ENCODE measurements at regions not wholly inside any gene's neighbourhood (a gene's known extent, or its start where the extent isn't known, plus 50 kb on each side); places are given as distances from the start of the nearest gene placed in this dataset.

DNA sequence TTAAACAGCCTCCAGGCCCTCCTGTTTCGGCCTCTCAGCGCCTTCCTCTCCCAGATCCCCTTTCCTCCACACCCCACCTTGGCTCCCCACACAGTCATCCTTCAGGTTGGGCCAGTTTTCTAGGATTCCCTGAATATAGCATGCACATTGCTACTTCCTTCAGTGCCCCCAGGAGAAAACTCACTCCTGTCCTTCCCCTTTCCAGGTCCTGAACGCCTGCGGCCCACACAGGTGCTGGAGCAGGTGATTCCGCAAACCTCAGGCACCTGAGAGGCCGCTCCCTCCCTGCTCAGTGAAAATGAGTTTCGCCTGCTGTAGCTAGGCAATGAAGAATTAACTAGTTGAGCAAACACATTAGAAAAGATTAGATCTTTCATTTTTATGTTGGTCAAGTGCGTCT lies 185.0 kb downstream of the MED10 start:
- DNase-seq, result no peak

DNA sequence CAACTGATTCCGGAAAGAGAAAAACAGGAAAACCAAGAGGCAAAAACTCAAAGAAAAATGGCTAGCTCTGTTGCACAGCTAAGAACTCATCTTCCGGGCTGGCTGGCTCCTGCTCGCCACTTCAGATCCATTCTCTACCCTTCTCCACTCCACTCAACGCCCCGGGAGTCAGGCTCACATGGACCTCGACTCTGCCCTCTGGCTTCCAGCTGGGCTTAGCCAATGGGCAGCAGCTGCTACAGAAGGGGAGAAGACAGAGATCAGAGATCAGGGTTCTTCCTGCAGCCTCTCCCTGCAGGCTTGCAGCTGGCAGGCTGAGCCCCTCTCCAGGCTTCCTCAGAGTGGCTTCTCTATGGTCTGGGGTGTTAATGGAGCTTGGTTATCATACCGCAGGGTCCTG lies 187.5 kb downstream of the MED10 start:
- no peak for DNase-seq

DNA sequence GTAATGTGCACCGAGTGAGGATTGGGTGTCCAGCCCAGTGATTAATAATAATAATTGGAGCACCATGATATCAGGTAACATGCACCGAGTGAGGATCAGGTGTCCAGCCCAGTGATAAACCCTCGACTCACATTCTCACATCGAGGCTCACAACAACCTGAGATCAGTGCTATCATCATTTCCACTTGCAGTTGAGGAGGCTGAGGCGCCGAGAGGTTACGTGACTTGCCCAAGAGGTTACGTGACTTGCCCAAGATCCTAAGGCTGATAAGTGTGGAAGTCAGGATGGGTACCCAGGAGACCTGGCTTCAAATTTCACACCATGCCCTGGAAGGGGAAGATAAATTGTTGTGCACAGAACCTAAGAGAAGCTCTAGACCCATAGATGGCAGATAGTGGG lies 189.4 kb downstream of the MED10 start:
- DNase-seq, result no peak

DNA sequence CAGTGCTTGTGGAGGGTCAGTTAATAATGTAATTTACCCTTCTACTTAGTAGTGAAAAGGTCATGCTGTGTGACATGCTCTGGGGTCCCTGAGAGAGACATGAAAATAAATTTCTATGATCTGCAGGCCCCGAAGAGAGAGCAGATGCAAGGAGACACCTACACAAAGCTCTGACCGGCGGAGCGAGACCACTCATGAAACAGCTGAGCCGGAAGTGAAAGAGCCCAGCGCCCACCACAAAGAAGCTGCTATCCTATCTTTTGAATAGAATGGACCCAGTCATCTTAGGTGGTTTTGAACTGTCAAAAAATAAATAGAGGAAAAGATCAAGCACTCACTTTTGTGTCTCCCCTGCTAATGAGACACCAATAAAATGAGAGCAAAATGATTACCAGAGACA lies 190.0 kb downstream of the MED10 start:
- no peak for DNase-seq

DNA sequence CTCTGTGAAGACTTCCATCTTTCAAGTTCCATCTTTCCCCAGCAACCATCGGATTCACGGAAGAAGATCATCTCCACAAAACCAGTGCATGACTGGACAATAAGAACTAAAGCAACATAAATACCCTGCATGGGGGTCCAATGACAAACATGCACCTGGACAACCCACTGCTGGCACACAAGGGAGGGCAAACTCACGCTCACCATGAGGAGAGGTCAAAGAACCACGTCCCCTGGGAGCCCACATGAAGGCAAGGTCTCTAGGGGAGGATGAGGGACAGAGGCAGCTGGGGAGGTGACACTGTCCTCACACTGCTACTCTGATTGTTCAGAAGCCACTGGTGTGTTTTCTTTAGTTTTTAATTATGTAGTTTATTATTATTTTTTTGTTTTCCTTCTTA lies 190.8 kb downstream of the MED10 start:
- no peak for DNase-seq

DNA sequence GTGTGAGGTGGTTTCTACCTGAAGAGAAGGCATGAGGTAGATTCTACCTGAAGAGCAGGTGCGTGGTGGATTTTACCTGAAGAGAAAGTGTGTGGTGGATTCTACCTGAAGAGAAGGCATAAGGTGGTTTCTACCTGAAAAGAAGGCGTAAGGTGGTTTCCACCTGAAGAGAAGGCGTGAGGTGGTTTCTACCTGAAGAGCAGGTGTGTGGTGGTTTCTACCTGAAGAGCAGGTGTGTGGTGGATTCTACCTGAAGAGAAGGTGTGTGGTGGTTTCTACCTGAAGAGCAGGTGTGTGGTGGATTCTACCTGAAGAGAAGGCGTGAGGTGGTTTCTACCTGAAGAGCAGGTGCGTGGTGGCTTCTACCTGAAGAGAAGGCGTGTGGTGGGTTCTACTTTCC lies 192.8 kb downstream of the MED10 start:
- DNase-seq, result no peak

DNA sequence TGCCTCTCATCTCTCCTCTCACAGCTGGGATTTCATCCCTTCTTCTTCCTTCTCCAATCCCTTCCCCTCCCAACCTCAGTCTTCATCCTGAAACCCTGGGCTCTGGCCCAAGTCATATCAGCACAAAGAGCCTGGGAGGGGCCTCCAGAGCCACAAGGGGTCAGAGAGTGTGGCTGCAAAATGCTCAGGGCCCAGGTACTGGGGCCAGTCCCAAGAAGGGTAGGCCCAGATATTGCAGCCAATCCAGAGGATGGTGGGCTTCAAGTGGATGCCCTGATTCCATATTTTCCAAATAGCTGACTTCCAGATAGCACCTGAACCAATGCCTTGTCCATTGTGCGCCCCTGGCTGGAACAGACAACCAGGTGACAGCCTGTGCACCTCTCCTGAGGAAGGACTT lies 193.9 kb downstream of the MED10 start:
- no peak for DNase-seq

DNA sequence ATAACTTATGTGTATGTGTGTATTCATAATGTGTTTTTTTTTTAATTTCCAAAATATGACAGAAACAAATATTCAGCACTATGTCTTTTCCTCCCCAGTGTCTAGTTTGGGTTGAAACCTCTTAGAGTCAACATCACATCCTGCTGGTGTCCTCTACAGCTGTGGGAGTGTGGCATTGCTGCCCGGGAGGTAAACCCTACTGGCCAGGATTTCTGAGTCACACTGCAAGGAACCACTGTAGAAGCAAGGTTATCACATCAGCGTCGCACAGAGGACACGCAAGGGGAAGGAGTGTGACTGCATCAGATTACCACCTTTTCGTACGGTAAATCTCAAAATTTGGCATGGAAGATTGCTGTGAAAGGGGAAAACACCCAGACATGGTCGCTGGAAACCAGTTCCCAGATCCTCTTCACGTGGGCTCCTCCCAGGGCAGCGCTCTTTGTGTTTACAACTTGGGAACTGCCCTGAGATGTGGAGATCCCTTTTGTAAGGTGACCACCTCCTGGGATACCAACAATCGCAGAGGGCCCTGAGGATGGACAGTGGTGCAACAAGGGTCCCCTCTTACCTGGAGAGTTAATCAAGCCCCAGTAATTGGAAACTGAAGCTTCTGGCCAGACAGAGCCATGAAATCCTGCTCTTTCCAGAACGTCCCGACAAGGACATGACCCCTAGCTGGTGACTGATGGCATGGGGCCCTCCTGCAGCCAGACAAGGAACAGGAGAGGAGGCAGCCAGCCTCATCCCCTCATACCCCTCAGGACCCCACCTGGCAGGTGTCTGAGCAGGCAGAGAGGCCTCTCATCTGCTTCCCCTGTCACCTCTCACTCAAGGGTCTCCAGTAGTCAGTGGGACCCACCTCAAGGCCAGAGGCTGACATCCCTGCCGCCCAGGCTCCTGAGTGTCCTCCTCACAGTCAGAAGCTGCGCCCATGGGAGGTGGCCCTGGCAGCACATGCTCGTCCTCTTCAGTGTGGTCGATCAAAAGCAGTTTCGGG lies 194.7 kb downstream of the MED10 start:
- DNase-seq, result no peak

DNA sequence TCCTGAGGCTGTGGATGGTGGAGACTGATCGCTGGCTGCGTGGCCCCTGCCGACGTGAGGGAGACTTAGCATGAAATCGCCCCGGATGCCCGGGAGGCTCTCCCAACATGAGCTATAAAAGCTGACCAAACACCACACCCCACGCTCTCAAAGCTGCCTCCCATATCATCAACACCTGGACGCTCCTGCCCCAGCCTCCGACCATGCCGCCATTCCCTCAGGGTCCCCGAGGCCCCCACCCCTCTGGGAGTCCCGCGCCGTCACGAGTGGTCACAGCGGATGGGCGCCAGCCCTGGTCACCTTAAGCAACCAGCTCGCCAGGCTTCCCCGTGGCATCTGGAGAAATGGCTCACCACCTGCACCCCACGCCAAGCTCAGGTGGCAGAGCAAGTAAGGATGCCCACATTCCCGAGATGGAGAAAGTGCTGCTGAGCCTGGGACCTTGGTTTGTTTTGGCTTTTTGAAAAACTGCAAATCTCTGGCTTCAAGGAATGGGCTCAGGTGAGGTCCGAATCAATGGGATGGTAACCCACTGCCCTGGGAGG lies 196.0 kb downstream of the MED10 start:
- no peak for DNase-seq

DNA sequence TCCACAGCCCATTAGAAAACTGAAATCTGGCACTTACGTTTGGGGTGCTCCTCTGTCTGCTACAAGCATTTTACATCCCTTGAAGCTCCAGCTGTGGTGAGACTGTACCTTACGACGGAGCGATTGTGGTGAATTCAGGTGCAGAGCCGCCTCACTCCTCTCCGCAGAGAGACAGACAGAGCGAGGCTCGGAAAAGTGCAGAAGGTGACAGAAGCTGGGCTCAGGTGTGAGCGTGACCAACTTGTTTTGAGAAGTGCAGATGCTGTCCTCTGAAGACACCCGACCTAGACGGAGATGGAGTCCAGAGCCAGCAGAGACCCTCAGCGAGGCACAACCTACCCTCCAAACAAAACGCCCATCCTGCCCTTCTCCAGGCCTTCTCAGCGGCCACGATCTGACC lies 196.5 kb downstream of the MED10 start:
- DNase-seq, result no peak

DNA sequence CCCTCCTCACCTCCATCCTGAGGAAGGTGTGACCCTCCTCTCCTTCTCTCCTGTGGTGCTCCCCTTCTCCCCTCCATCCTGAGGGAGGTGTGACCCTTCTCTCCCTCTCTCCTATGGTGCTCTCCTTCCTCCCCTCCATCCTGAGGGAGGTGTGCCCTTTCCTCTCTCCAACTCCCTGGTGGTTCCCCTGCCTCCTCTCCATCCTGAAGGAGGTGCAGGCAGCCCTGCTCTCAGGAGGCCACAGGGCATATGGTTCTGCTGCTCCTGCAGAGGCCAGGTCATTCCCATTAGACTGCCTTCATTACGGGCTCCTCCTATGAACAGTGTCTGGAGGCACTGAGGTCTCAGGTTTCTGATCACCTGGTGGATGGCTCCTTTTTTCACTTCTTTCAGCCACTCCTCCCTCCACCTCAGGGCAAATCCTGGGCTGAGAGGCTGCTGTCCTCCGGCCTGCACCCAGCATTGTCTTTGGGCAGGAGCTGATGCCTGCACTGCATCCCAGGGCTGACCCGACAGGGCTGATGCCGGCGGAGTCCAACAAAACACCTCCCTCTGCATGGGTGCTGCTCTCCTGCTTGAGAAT lies 197.1 kb downstream of the MED10 start:
- DNase-seq, result no peak

DNA sequence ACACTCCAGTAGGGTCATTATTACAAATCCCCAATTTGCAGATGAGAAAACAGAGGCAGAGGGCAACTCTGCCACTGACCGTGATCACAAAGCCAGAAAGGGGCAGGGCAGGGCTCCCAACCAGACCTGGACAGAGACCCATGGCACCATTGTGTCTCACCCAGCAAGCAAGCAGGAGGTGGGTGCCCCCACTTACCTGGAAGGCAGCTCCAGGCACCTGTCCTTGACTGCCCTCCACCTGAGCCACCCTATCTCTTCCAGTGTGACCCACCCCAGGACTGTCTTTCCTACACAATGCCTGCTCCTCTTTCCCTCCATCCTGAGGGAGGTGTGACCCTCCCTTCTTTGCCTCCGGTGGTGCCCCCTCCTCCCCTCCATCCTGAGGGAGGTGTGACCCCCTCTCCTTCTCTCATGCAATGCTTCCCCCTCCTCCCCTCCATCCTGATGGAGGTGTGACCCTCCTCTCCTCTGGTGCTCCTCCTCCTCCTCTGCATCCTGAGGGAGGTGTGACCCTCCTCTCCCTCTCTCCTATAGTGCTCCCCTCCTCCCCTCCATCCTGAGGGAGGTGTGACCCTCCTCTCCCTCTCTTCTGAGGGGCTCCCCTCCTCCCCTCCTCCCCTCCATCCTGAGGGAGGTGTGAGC lies 198.0 kb downstream of the MED10 start:
- no peak for DNase-seq

DNA sequence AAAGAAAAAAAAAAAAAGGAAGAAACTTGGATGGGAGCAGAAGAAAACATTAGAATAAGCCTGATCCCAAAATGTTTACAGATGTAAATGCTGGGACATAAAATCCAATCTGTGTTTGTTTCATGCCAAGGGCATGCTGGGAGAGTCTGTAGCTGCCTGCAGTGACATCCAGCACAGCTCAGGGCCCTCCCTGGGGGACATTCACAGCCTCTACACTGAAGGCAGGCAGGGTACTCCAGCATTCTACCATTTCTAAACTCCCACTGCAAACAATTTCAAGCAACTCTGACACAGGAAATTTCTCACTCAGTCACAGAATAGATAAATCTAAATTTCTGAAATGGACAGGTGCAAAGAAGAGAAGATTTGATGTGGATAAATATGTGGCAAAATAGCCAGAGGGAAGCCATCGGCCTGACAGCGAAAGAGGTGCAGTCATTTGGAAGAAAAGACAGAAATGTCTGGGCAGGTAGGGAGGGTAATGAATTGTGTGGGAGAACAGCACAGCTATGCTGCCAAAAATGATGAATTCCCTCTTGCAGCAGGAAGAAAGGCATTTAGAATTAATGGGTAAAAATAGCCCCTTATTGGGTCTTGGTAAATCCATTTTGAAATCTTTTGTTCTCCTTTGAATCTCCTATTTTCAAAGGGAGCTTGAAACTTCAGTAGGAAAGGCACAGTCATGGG lies 199.4 kb downstream of the MED10 start:
- DNase-seq, result no peak

DNA sequence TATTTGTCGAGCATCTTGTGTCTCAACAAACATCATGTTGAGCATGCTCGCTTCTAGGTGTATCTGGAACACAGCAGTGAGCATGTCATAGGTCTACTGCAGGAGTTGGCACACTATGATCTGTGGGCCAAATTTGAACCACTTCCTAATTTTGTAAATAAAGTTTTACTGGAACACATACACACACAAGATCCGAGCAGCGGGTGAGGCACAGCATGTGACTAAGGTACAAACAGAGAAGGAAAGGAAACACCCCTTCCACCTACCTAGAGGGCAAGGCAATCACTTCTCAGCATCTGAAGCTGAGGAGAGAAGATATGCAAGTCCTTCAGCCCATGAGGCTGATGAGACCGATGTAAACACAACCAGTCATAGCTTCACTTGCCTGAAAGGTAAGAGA lies 200.4 kb downstream of the MED10 start:
- no peak for DNase-seq

DNA sequence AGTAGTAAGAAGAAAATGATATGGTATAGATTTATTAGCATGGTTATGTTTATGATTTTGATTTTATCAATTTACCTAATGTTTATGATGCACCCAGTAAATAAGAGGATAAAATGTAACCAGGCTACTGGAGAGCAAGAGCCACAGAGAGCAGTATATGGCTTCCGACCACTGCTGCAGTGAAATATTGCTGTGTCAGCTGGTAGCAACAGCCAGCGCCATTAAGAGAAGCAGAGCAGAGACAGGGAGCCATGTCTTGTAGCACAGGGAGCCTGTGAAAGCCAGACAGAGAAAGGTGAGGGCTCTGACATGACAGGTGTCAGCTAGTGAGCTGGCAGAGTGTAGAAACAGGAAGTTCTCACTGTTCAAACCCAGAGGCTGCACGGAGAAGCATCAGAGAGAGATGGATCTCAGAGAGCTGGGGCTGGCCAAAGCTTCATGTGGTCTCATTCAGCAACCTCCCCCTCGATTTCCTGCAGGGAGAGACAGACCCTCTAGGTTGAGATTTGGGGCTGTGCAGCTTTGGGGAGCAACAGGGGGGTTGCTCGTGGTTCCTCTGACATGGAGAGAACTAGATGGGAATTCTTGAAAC lies 202.1 kb downstream of the MED10 start:
- DNase-seq, result no peak

DNA sequence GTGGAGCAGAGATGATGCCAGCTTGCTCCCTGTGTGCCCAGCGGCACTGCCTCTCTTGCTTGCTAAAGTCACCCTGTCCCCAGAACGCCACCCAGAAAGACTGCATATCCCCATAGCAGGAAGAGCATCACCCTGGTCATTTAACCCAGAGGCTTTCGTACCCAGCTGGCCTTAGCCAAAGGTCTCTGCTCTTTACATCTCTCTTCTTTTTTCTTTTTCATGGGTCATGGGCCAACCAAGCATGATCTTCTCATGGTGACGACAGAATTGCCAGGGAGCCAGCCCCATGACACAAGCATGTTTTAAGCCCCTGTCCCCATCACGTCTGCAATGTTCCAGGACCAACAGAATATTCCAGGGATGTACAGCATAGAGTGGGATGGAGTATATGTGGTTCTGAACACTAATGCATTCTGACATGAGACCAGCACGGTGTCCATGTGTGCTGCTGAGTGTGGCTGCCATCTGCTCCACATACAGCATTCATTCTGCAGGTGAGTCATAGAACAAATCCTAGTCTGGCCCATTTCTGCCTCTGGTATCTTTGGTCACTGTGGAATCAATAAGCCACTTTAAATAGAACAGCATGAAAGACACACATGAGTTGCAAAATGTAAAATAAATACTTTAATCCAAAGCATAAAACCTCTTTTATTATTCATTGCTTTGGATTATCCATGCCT lies 203.0 kb downstream of the MED10 start:
- no peak for DNase-seq

DNA sequence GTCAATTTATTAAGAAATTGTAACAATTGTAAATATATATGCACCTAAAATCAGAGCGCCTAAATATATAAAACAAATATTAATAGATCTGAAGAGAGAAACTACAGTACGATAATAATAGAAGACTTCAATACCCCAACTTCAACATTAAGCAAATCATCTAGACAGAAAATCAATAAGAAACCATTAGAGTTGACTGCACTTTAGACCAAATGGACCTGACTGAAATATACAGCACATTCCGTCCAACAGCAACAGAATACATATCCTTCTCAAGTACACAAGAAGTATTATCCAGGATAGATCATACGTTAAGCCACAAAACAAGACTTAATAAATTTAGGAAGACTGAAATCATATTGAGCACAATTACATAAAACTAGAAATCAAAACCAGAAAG lies 208.7 kb downstream of the MED10 start:
- no peak for DNase-seq

DNA sequence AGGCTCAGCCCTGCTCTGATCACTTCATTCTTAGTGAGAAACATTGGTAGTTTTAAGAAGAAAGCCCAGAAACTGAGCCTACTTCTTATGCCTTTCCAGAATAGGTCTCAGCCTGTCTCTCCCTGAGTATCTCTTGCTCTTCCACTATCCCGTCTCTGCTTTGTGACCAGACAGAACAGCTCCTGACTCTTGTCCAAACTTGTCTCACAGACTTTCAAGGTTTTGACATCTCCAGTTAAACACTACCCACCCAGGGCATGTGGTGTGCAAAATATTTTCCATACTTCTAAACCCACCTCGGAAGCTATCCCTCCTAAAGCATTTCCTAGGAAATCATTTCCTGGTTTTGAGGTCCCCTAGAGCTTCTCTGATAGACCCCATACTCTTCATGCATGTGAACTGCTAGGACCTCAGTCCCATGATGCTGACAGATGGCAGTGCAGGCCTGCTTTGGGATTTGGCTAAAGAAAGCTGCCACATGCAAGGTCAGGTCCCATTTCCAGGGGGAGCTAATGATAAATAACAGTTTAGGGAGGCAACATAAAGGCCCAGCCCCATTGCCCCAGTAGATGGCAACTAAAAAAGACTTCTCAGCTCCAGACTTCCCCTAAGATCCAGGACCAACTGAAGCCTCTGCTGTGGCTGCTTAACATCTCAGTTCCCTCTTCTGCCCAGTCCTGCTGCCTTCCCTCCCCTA lies 211.5 kb downstream of the MED10 start:
- no peak for DNase-seq

DNA sequence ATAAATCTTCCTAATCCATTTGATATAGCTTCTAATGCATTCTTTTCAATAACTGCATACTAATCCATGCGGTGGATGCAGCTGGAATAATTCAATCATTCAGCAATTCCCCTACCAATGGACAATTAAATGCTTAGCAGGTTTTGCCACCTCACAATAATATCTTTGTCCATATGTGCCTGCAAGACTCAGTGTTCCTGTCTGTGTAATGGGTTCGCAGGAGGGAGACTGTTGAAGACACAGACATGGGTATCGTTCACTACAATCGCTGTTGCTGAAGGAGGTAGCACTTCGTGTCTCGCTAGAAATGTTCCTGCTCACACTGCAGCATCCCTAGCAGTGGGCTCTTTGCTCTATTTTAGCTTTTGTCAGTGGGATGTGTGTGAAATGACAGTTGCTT lies 214.4 kb downstream of the MED10 start:
- DNase-seq, result no peak

DNA sequence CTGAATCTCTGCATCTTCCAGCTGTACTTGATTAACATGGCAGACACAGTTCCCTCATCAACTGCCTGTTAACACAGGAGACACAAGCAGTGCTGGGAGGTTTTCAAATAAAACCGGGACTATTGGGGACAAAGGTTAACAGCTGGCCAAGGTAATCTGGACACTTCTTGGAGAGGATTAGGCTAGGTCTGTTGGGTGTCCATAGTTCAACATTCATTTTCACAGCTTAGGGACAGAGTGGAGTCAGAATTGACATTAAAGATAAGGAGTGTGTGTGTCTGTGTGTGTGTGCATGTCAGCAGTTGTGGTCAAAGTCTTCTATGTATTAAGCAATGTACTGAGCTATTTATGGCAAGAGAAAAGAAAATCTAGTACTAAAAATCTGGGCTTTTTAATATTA lies 216.2 kb downstream of the MED10 start:
- DNase-seq, result no peak

DNA sequence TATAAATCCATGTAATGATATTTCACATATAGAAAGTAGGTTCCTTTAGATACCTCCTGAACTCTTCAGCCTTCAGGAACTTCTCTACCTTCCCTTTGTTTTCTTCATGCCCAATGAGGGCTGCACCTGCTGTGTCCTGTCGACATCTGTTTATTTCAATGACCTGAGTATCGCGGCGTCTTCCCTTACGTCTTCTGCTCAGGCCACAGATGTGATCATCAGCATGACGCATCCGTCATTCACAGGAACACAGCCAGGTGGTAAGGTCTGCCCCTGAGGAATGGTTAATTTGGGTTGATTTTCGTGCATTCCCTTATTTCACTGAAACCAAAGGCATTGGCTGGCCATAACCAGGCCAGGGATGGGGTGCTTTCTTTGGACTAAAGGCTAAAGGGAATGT lies 217.1 kb downstream of the MED10 start:
- DNase-seq, result no peak
